Keratinocyte (primary cell): ENCODE measurements at regions not wholly inside any gene's neighbourhood (a gene's known extent, or its start where the extent isn't known, plus 50 kb on each side); places are given as distances from the start of the nearest gene placed in this dataset.

Source experiments
- EZH2 ChIP-seq: IDR thresholded peaks from one replicate; pipeline ENCODE4 v1.6.1; 2012; ENCODE audit warnings: inconsistent platforms, mild to moderate bottlenecking, low read length, moderate library complexity
- TF ChIP-seq, protein P1 (sequence below), 3 experiments: IDR thresholded peaks in 1 of 3; conservative IDR thresholded peaks in 1 of 3; optimal IDR thresholded peaks in 1 of 3; 2 replicates in 2 of 3; 3 replicates in 1 of 3; pipeline versions ENCODE3 to v1.5.1; 2011; ENCODE audit warnings: low read length in 3 of 3, mild to moderate bottlenecking in 3 of 3, moderate library complexity in 2 of 3, control low read depth in 1 of 3, inconsistent platforms in 1 of 3; ENCODE audit not compliant: insufficient read depth in 2 of 3; ENCODE audit errors: extremely low read depth in 1 of 3

DNA sequence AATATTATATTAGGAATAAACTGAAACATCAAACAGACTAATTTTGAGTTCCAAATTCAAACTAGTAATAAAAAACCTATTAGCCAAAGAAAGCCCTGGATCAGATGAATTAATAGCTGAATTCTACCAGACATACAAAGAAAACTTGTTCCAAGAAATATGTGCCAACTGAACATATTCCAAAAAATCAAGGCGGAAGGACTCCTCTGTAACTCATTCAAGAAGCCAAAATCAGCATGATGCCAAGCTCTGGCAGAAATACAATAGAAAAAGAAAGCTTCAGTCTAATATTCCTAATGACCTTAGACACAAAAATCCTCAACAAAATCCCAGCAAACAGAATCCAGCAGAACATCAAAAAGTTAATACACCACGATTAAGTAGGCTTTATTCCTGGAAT lies 619.1 kb upstream of the COX7C start:
- TF ChIP-seq, protein P1, sequence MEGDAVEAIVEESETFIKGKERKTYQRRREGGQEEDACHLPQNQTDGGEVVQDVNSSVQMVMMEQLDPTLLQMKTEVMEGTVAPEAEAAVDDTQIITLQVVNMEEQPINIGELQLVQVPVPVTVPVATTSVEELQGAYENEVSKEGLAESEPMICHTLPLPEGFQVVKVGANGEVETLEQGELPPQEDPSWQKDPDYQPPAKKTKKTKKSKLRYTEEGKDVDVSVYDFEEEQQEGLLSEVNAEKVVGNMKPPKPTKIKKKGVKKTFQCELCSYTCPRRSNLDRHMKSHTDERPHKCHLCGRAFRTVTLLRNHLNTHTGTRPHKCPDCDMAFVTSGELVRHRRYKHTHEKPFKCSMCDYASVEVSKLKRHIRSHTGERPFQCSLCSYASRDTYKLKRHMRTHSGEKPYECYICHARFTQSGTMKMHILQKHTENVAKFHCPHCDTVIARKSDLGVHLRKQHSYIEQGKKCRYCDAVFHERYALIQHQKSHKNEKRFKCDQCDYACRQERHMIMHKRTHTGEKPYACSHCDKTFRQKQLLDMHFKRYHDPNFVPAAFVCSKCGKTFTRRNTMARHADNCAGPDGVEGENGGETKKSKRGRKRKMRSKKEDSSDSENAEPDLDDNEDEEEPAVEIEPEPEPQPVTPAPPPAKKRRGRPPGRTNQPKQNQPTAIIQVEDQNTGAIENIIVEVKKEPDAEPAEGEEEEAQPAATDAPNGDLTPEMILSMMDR (optimal IDR thresholded peaks at IDR 0.05 in 1 of 3, IDR thresholded peaks at IDR 0.05 in 1 of 3, conservative IDR thresholded peaks at IDR 0.05 in 1 of 3; ENCODE audit: extremely low read depth in 1 of 3, insufficient read depth in 2 of 3, low read length in 3 of 3): no peak
- no peak for TF ChIP-seq EZH2
